ENCODE measurements at regions not wholly inside any gene's neighbourhood (a gene's known extent, or its start where the extent isn't known, plus 50 kb on each side); places are given as distances from the start of the nearest gene placed in this dataset.

DNA sequence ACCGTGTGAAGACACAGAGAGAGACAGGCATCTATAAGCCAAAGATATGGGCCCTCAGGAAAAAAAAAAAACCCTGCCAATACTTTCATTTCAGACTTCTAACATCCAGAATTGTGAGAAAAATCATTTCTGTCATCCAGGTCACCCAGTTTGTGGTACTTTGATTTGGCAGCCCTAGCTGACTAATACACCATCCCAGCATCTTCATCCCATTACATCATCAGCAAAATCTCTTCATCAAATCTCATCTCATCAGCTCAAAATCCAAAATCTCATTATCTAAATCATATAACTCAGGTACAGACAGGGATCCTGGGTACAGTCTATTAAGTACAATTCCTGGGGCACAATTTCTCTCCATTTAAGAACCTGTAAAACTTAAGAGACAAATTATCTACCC lies 51.9 kb upstream of the GJA8 start:
- TF ChIP-seq, protein P1, sequence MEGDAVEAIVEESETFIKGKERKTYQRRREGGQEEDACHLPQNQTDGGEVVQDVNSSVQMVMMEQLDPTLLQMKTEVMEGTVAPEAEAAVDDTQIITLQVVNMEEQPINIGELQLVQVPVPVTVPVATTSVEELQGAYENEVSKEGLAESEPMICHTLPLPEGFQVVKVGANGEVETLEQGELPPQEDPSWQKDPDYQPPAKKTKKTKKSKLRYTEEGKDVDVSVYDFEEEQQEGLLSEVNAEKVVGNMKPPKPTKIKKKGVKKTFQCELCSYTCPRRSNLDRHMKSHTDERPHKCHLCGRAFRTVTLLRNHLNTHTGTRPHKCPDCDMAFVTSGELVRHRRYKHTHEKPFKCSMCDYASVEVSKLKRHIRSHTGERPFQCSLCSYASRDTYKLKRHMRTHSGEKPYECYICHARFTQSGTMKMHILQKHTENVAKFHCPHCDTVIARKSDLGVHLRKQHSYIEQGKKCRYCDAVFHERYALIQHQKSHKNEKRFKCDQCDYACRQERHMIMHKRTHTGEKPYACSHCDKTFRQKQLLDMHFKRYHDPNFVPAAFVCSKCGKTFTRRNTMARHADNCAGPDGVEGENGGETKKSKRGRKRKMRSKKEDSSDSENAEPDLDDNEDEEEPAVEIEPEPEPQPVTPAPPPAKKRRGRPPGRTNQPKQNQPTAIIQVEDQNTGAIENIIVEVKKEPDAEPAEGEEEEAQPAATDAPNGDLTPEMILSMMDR (IDR thresholded peaks at IDR 0.05; ENCODE audit: low read length) = no peak
- no peak for TF ChIP-seq EZH2 (optimal IDR thresholded peaks at IDR 0.05; ENCODE audit: low read depth, low read length)
- no peak for TF ChIP-seq EZH2phosphoT487 (IDR thresholded peaks at IDR 0.05; ENCODE audit: low read length)
